ENCODE measurements at regions not wholly inside any gene's neighbourhood (a gene's known extent, or its start where the extent isn't known, plus 50 kb on each side); places are given as distances from the start of the nearest gene placed in this dataset.

DNA sequence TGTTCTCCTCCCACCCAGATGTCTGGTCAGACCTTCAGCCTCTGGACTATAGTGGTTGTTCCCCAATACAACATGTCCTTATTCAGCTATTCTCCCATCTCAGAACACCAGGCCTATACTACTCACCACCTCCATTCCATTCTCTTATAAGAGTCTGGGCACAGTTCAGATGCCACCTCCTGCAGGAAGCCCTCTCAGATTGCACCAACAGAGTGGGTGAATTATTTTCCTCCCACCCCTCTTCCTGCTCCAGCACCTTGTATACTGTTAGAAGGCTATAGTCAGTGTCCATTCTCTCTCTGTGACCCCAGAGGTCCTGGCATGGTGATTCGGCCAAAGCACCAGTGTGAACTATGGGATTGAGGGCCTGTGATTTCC lies 204.6 kb downstream of the GLI2 start:
- Histone ChIP-seq H3K9me3 (ENCODE audit: control insufficient read depth, low read length) (no peaks in the 10 kb centered on the region), H3K4me1 (ENCODE audit: control insufficient read depth, insufficient read depth, low read length, poor library complexity, severe bottlenecking) (peaks cover 70% of the 10 kb centered on the region), H3K36me3 (ENCODE audit: control insufficient read depth, insufficient read depth, low read length) (peaks cover 21% of the 10 kb centered on the region), H3K4me3 (ENCODE audit: extremely low read depth, insufficient read depth, low read length, poor library complexity, severe bottlenecking) (no peak overlapping the region), H3K27ac (ENCODE audit: low read depth, low read length, severe bottlenecking) (no peak overlapping the region)
- 83% methylated on average over 1 of the region's 1 CpG; no CpG with 5 or more reads in 1 of the 2 experiments for WGBS, 2 experiments (ENCODE audit: insufficient coverage in 2 of 2)

DNA sequence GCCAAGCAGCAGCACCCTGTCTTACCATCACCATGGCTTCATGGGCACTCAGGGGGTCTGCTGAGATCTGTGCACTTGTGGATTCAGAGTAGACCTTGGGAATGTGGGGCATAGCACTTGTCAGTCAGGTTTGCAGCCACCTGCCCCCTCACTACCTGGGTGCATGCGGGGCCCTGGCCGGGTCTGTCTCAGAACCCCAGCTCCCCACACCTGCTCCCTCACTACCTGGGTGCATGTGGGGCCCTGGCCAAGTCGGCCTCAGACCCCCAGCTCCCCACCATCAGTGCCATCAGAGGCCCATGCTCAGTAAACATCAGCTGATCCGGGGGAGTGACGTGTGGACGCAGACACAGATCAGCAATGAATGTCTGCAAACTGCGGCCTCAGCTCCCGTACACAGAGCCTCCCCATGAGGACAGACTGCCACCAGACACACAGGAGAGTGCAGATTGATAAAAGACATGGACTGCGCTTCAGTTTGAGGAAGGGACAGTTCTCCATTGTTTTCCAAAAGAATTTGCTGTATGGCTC lies 205.1 kb downstream of the GLI2 start:
- H3K4me3 ChIP-seq (ENCODE audit: extremely low read depth, insufficient read depth, low read length, poor library complexity, severe bottlenecking): no peak overlapping the region
- no peak overlapping the region for H3K27ac ChIP-seq (ENCODE audit: low read depth, low read length, severe bottlenecking)
- H3K9me3 ChIP-seq (ENCODE audit: control insufficient read depth, low read length): no peaks in the 10 kb centered on the region
- peaks cover 21% of the 10 kb centered on the region for H3K36me3 ChIP-seq (ENCODE audit: control insufficient read depth, insufficient read depth, low read length)
- 84 to 93% methylated on average over 9 of the region's 9 CpGs for WGBS, 2 experiments (ENCODE audit: insufficient coverage in 2 of 2)
- peaks cover 66% of the 10 kb centered on the region for H3K4me1 ChIP-seq (ENCODE audit: control insufficient read depth, insufficient read depth, low read length, poor library complexity, severe bottlenecking)

DNA sequence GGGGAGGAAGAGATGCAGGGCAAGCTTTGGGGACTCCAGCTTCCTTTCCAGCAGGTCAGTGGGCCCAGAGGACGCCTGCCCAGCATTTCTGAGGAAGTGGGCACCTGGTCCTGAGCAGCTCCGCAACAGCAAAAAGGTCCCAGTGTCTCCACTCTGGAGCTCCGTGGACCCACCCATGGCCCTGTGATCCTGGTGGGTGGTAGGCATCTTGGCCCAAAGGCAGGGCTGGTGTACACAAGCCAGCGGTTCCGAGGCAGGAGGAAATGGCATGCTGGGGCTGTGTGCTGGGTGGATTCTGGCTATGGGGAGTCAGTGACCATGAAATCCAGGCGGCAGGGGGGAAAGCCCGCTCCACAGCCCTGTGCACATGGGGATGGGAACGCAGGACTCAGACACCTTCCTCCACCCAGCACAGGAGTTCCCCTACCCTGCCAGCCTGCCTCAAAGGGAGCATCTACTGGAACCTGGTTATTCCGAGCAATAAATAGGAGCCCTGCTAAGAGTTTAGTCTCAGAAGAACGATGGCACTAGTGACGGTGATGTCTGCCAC lies 206.0 kb downstream of the GLI2 start:
- no peaks in the 10 kb centered on the region for H3K9me3 ChIP-seq (ENCODE audit: control insufficient read depth, low read length)
- H3K4me3 ChIP-seq (ENCODE audit: extremely low read depth, insufficient read depth, low read length, poor library complexity, severe bottlenecking): no peak overlapping the region
- H3K4me1 ChIP-seq (ENCODE audit: control insufficient read depth, insufficient read depth, low read length, poor library complexity, severe bottlenecking): peaks cover 64% of the 10 kb centered on the region
- peaks cover 21% of the 10 kb centered on the region for H3K36me3 ChIP-seq (ENCODE audit: control insufficient read depth, insufficient read depth, low read length)
- WGBS, 2 experiments (ENCODE audit: insufficient coverage in 2 of 2): 95 to 98% methylated on average over 6 to 8 of the region's 11 CpGs
- no peak overlapping the region for H3K27ac ChIP-seq (ENCODE audit: low read depth, low read length, severe bottlenecking)

DNA sequence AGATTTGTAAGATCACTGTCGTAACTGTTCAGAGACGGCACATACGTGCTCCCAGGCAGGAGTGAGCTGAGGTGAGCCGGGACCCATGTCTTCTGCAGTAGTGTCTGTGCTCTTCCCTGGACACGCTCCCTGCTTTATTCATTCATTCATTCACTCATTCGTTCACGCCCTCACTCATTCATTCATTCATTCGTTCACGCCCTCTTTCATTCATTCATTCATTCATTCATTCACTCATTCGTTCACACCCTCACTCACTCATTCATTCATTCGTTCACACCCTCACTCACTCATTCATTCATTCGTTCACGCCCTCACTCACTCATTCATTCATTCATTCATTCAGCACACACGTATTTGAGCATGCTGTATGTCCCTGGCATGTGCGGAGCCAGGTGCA lies 207.0 kb downstream of the GLI2 start:
- Histone ChIP-seq H3K4me1 (ENCODE audit: control insufficient read depth, insufficient read depth, low read length, poor library complexity, severe bottlenecking) (peaks cover 54% of the 10 kb centered on the region), H3K4me3 (ENCODE audit: extremely low read depth, insufficient read depth, low read length, poor library complexity, severe bottlenecking) (no peak overlapping the region), H3K9me3 (ENCODE audit: control insufficient read depth, low read length) (no peaks in the 10 kb centered on the region), H3K36me3 (ENCODE audit: control insufficient read depth, insufficient read depth, low read length) (peaks cover 25% of the 10 kb centered on the region), H3K27ac (ENCODE audit: low read depth, low read length, severe bottlenecking) (no peak overlapping the region)
- WGBS, 2 experiments (ENCODE audit: insufficient coverage in 2 of 2): 93 to 94% methylated on average over 15 of the region's 15 CpGs

DNA sequence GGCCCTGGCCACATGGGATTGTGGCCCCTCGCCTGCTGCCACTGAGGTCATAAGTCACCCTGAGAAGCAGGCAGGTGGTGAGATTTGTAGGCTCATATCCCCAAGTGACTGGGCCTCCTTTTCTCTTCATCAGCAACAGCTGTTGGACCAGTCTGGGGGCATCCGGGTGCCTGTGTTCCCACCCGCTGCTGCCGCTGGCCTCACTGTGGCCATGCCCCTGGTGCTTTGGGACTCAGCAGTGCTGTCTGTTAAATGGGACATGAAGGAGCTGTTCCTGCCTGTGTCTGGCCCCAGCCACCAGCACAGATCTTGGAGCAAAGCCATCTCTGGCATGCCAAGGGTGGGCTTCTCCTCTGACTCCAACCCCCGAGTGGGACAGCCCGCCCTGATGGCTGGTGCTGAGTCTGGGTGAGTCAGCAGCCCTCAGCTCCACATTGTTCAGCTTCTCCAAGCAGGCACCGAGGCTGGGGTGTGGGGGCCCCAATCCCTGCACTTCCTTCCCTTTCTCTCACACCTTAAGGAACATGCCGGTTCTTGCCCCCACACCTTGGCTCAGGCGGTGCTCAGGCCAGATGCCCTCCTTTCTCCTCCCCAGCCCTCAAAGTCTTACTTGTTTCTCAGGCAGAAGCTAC lies 207.9 kb downstream of the GLI2 start:
- Histone ChIP-seq H3K36me3 (ENCODE audit: control insufficient read depth, insufficient read depth, low read length) (peaks cover 25% of the 10 kb centered on the region), H3K4me3 (ENCODE audit: extremely low read depth, insufficient read depth, low read length, poor library complexity, severe bottlenecking) (no peak overlapping the region), H3K27ac (ENCODE audit: low read depth, low read length, severe bottlenecking) (no peak overlapping the region), H3K4me1 (ENCODE audit: control insufficient read depth, insufficient read depth, low read length, poor library complexity, severe bottlenecking) (peaks cover 45% of the 10 kb centered on the region), H3K9me3 (ENCODE audit: control insufficient read depth, low read length) (no peaks in the 10 kb centered on the region)
- 92 to 93% methylated on average over 9 of the region's 9 CpGs for WGBS, 2 experiments (ENCODE audit: insufficient coverage in 2 of 2)

DNA sequence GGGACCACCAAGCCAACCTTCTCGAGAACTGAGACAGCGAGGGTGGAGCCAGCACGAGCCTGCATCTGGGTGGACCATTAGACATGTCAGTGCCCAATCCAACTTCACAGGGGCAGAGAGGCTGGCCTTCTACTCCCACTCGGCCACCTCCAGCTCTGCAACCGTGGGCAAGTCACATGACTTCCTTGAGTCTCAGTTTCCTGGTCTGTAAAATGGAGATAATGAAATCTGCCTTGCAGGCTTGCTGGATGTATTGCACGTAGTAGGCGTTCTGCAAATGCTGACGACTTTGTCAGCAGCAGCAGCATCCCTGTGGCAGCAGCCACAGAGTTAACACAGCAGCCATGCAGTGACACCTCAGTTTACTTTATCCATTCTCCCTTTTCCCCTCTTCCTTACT lies 208.9 kb downstream of the GLI2 start:
- WGBS, 2 experiments (ENCODE audit: insufficient coverage in 2 of 2): 94 to 100% methylated on average over 6 to 8 of the region's 8 CpGs
- no peak overlapping the region for H3K4me3 ChIP-seq (ENCODE audit: extremely low read depth, insufficient read depth, low read length, poor library complexity, severe bottlenecking)
- peaks cover 36% of the 10 kb centered on the region for H3K4me1 ChIP-seq (ENCODE audit: control insufficient read depth, insufficient read depth, low read length, poor library complexity, severe bottlenecking)
- H3K36me3 ChIP-seq (ENCODE audit: control insufficient read depth, insufficient read depth, low read length): peaks cover 25% of the 10 kb centered on the region
- no peaks in the 10 kb centered on the region for H3K9me3 ChIP-seq (ENCODE audit: control insufficient read depth, low read length)
- no peak overlapping the region for H3K27ac ChIP-seq (ENCODE audit: low read depth, low read length, severe bottlenecking)

DNA sequence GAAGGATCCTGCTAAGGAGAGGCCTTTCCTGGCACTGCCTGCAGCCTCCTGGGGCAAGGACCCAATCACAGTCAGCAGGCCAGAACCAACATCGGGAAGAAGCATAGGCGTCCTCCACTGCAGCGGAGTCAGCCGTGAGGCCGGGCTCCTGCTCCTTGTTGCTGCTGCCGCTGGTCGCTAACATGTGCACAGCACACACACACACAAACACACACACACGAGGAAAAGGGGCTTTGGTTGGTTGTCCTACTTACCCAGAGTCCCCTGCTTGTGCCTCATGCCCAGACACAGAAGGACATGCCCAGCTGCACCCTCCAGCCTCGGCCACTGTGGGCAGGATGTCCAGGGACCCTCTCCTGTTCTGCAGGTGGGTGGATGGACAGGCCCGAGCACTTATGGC lies 209.4 kb downstream of the GLI2 start:
- Histone ChIP-seq H3K4me3 (ENCODE audit: extremely low read depth, insufficient read depth, low read length, poor library complexity, severe bottlenecking) (no peak overlapping the region), H3K4me1 (ENCODE audit: control insufficient read depth, insufficient read depth, low read length, poor library complexity, severe bottlenecking) (peaks cover 31% of the 10 kb centered on the region), H3K36me3 (ENCODE audit: control insufficient read depth, insufficient read depth, low read length) (peaks cover 25% of the 10 kb centered on the region), H3K9me3 (ENCODE audit: control insufficient read depth, low read length) (no peaks in the 10 kb centered on the region), H3K27ac (ENCODE audit: low read depth, low read length, severe bottlenecking) (no peak overlapping the region)
- WGBS, 2 experiments (ENCODE audit: insufficient coverage in 2 of 2): 77 to 86% methylated on average over 8 to 10 of the region's 10 CpGs

DNA sequence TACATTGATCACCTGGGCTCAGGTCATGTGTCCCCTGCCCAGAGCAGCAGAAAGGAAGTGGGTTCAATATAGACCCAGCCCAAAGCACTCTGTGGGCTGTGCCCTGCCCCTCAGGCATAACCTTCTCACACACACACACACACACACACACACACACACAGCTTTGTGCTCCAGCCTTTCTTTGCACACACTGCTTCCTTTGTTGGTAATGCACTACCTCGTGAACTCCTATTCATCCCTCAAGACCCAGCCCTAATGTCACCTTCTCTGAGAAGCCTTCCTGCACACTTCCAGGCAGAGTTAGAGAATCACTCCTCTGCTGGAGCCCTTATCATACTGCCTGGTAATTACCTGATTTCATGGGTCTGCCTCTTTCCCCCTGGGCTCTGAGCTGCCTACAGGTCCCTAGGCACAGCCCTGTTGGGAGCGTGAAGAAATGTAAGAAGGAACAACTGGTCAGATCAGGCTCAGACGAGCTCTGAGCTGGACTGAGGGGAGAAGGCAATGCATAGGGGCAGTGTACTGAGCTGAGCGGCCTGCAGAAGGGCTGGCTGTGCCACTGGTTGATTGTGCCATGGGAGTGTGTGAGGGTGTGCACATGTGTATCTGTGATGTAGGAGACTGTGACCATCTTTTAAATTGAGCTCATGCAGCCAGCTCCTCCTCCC lies 210.3 kb downstream of the GLI2 start:
- WGBS, 2 experiments (ENCODE audit: insufficient coverage in 2 of 2): 88 to 100% methylated on average over 3 to 4 of the region's 4 CpGs
- H3K36me3 ChIP-seq (ENCODE audit: control insufficient read depth, insufficient read depth, low read length): peaks cover 34% of the 10 kb centered on the region
- H3K4me3 ChIP-seq (ENCODE audit: extremely low read depth, insufficient read depth, low read length, poor library complexity, severe bottlenecking): no peak overlapping the region
- no peak overlapping the region for H3K27ac ChIP-seq (ENCODE audit: low read depth, low read length, severe bottlenecking)
- H3K9me3 ChIP-seq (ENCODE audit: control insufficient read depth, low read length): no peaks in the 10 kb centered on the region
- H3K4me1 ChIP-seq (ENCODE audit: control insufficient read depth, insufficient read depth, low read length, poor library complexity, severe bottlenecking): peaks cover 27% of the 10 kb centered on the region

DNA sequence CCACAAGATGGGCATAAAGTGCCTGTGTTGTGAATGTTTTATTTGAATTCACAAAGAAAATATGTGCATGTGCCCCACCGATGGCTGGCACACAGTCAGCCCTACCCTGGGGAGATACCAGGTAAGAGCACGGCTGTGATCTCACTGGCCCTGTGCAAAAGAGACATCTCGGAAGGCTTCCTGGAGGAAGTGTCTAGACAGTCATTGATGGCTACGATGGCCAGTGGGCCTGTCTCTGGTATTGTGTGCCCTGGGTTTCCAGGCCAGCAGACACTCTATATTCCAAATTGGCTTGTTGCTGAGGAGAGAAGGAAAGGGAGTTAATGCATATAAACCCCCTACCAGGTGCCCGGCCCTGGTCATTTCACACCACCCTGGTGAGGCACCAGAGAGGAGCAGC lies 211.7 kb downstream of the GLI2 start:
- WGBS, 2 experiments (ENCODE audit: insufficient coverage in 2 of 2): 98 to 100% methylated on average over 5 of the region's 5 CpGs

DNA sequence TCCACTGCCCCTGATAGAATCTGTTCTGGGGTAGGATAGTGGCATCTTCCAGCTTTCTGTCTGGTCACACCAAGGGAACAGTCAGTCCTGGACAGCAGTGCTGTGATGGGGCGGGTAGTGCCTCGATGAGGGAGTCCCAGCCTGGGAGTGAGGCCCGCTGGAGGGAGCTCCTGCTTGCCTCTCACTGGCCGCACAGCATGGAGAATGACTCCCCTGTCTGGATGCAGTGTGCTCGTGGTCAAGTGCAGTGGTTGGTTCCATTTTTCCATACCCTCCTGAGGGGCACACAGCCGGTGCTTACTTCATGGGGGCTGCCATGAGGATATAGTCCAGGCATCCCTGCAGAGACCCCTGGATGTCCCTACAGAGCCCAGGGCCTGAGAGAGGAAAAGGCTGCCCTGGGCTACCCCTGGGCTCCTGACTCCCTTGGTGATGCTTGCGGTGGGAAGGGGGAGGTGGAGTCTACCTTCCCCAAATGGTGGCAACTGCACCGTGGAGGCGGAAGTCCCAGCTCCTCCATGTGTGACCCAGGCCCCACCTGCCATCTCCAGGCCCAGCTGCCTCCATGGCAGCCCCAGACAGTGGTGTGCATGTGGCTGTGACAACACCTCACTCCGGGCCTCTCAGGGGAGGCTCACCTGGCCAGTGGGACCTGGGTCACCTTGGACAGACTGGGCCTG lies 212.5 kb downstream of the GLI2 start:
- no peak overlapping the region for H3K27ac ChIP-seq (ENCODE audit: low read depth, low read length, severe bottlenecking)
- 90 to 93% methylated on average over 7 to 9 of the region's 10 CpGs for WGBS, 2 experiments (ENCODE audit: insufficient coverage in 2 of 2)
- no peak overlapping the region for H3K4me3 ChIP-seq (ENCODE audit: extremely low read depth, insufficient read depth, low read length, poor library complexity, severe bottlenecking)
- peaks cover 36% of the 10 kb centered on the region for H3K4me1 ChIP-seq (ENCODE audit: control insufficient read depth, insufficient read depth, low read length, poor library complexity, severe bottlenecking)
- no peaks in the 10 kb centered on the region for H3K9me3 ChIP-seq (ENCODE audit: control insufficient read depth, low read length)
- H3K36me3 ChIP-seq (ENCODE audit: control insufficient read depth, insufficient read depth, low read length): peaks cover 44% of the 10 kb centered on the region

More for the DNA sequence above, 211.7 kb downstream of the GLI2 start:
- Histone ChIP-seq H3K4me3 (ENCODE audit: extremely low read depth, insufficient read depth, low read length, poor library complexity, severe bottlenecking) (no peak overlapping the region), H3K27ac (ENCODE audit: low read depth, low read length, severe bottlenecking) (no peak overlapping the region), H3K4me1 (ENCODE audit: control insufficient read depth, insufficient read depth, low read length, poor library complexity, severe bottlenecking) (peaks cover 39% of the 10 kb centered on the region), H3K36me3 (ENCODE audit: control insufficient read depth, insufficient read depth, low read length) (peaks cover 44% of the 10 kb centered on the region), H3K9me3 (ENCODE audit: control insufficient read depth, low read length) (no peaks in the 10 kb centered on the region)
